WTC11 (cell line): ENCODE measurements at regions not wholly inside any gene's neighbourhood (a gene's known extent, or its start where the extent isn't known, plus 50 kb on each side); places are given as distances from the start of the nearest gene placed in this dataset.

ENCODE experiments used
- ATAC-seq: fragments of 200-7000 bp; cut with Tn5 transposase; 2 replicates; pipeline ENCODE4 v1.10.0; 2021; ENCODE audit warnings: mild to moderate bottlenecking, moderate library complexity
- CTCF ChIA-PET: fragments of 300-600 bp; sonication (Branson Sonifier 250); formaldehyde crosslinking; loops from one replicate; lab custom pipeline; 2021; ENCODE audit warnings: antibody characterized with exemption; lab: Charles Lee
- POLR2A ChIA-PET: fragments of 350-600 bp; sonication (Branson Sonifier 250); formaldehyde crosslinking; loops from one replicate; lab custom pipeline; 2021; ENCODE audit warnings: antibody characterized with exemption; lab: Charles Lee
- DNase-seq: peaks from one replicate; pipeline ENCODE4 v3.0.0; 2021; ENCODE audit warnings: low spot score
- H3K27ac Mint-ChIP-seq: 2 replicates; pipeline ENCODE4 v1.8.0; 2021; ENCODE audit warnings: mixed read lengths
- H3K27me3 Mint-ChIP-seq: 2 replicates; pipeline ENCODE4 v1.8.0; 2021; ENCODE audit warnings: low read depth, mild to moderate bottlenecking, moderate library complexity, mixed read lengths
- H3K36me3 Mint-ChIP-seq: 2 replicates; pipeline ENCODE4 v1.8.0; 2021; ENCODE audit warnings: mixed read lengths
- H3K4me1 Mint-ChIP-seq: 2 replicates; pipeline ENCODE4 v1.8.0; 2022; ENCODE audit warnings: mixed read lengths
- H3K4me3 Mint-ChIP-seq: 2 replicates; pipeline ENCODE4 v1.8.0; 2021; ENCODE audit warnings: mild to moderate bottlenecking, moderate library complexity, mixed read lengths
- H3K9me3 Mint-ChIP-seq: 2 replicates; pipeline ENCODE4 v1.8.0; 2021; ENCODE audit warnings: mixed read lengths
- ATF2 ChIP-seq: sonication (generic); formaldehyde crosslinking; IDR thresholded peaks from 2 replicates; pipeline ENCODE4 v1.8.1; 2022; ENCODE audit warnings: low read depth, missing genetic modification reagents, borderline replicate concordance
- CREB1 ChIP-seq: sonication (generic); formaldehyde crosslinking; IDR thresholded peaks from 2 replicates; pipeline ENCODE4 v1.8.0; 2023; ENCODE audit warnings: mild to moderate bottlenecking, missing genetic modification reagents
- ELF4 ChIP-seq: sonication (generic); formaldehyde crosslinking; IDR thresholded peaks from 2 replicates; pipeline ENCODE4 v1.8.1; 2022; ENCODE audit warnings: low read depth, mild to moderate bottlenecking, moderate library complexity, missing genetic modification reagents
- EMX1 ChIP-seq: fragments of 250-450 bp; sonication (Bioruptor Pico); IDR thresholded peaks from 2 replicates; pipeline ENCODE4 v1.8.0; 2021; ENCODE audit warnings: mild to moderate bottlenecking
- IRF2 ChIP-seq: sonication (generic); formaldehyde crosslinking; IDR thresholded peaks from 2 replicates; pipeline ENCODE4 v1.8.0; 2022; ENCODE audit warnings: low read depth, missing genetic modification reagents, borderline replicate concordance
- MLX ChIP-seq: sonication (generic); formaldehyde crosslinking; IDR thresholded peaks from 2 replicates; pipeline ENCODE4 v1.8.1; 2023; ENCODE audit warnings: mild to moderate bottlenecking, missing genetic modification reagents, moderate library complexity
- NFE2L1 ChIP-seq: sonication (generic); formaldehyde crosslinking; IDR thresholded peaks from 2 replicates; pipeline ENCODE4 v1.8.1; 2023; ENCODE audit warnings: missing genetic modification reagents
- RELA ChIP-seq: sonication (generic); formaldehyde crosslinking; IDR thresholded peaks from 2 replicates; pipeline ENCODE4 v1.8.1; 2022; ENCODE audit warnings: missing genetic modification reagents, mild to moderate bottlenecking, borderline replicate concordance
- TP53 ChIP-seq: sonication (generic); formaldehyde crosslinking; IDR thresholded peaks from 2 replicates; pipeline ENCODE4 v1.8.1; 2023; ENCODE audit warnings: mild to moderate bottlenecking, missing genetic modification reagents
- ZNF121 ChIP-seq: sonication (generic); formaldehyde crosslinking; IDR thresholded peaks from 2 replicates; pipeline ENCODE4 v1.8.0; 2023; ENCODE audit warnings: missing genetic modification reagents
- ZNF232 ChIP-seq: sonication (generic); formaldehyde crosslinking; IDR thresholded peaks from 2 replicates; pipeline ENCODE4 v1.8.0; 2022; ENCODE audit warnings: mild to moderate bottlenecking, missing genetic modification reagents
- ZNF263 ChIP-seq: sonication (generic); formaldehyde crosslinking; IDR thresholded peaks from 2 replicates; pipeline ENCODE4 v1.8.1; 2022; ENCODE audit warnings: low read depth, mild to moderate bottlenecking, moderate library complexity, missing genetic modification reagents
- TF ChIP-seq, protein P1 (sequence below): sonication (generic); formaldehyde crosslinking; IDR thresholded peaks from 2 replicates; pipeline ENCODE4 v1.8.0; 2022; ENCODE audit warnings: missing genetic modification reagents
- TF ChIP-seq, protein P2 (sequence below): sonication (generic); formaldehyde crosslinking; IDR thresholded peaks from 2 replicates; pipeline ENCODE4 v1.8.1; 2023; ENCODE audit warnings: mild to moderate bottlenecking, missing genetic modification reagents, moderate library complexity
- TF ChIP-seq, protein P3 (sequence below): fragments of 200-600 bp; IDR thresholded peaks from 2 replicates; pipeline ENCODE4 v1.8.0; 2022; ENCODE audit warnings: antibody characterized with exemption
- TF ChIP-seq, protein P4 (sequence below): fragments of 250-450 bp; sonication (Bioruptor Pico); IDR thresholded peaks from 2 replicates; pipeline ENCODE4 v1.9.0; 2021; ENCODE audit warnings: mild to moderate bottlenecking, borderline replicate concordance
- TF ChIP-seq, protein P5 (sequence below): sonication (generic); formaldehyde crosslinking; IDR thresholded peaks from 2 replicates; pipeline ENCODE4 v1.8.1; 2023; ENCODE audit warnings: mild to moderate bottlenecking, moderate library complexity, missing genetic modification reagents

DNA sequence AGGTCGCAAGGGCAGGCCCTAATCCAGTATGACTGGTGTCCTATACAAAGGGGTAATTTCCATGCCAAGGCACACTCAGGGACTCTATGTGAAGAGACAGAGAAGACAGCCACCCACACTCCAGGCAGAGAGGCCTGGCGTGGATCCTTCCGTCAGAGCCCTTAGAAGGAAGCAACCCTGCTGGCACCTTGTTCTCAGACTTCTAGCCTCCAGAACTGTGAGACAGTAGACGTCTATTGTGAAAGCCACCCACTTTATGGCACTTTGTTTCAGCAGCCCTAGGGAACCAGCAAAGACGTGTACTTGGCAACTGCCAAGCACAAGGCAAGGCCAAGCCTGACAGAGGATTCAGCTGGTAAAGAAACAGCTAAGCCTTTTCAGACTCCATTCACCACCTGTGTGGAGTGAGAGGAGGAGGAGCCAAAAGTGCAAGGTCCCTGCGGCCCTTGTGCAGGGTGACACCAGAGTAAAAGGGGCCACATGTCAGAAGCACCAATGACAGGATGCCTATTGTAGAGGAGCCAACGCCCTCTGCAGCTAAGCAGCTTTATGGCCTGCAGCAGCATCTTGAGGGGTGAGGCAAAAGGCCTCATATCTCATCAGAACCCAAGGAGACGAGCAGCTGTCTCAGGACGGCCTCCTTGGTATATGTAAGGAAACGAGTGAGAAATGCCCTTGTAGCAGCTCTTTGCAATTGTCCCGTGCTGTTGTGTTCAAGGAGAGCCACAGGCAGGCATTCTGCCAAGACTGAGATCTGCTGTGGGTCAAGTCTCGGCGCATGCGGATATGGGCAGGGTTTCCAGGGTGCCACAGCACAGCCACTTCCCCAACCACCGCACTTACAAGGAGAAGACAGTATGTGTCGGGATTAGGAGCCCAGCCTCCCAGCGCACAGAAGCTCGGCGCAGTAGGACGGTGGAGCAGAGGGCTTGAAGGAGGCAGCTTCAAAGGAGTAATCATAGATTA lies 121.5 kb upstream of the LIPC start:
- Mint-ChIP-seq H3K4me3 (no peak overlapping the region), H3K27me3 (no peaks in the 10 kb centered on the region), H3K36me3 (no peaks in the 10 kb centered on the region), H3K9me3 (no peaks in the 10 kb centered on the region), H3K27ac (no peak overlapping the region), H3K4me1 (peaks cover 24% of the 10 kb centered on the region)
- ChIA-PET CTCF (interaction anchor here (1.2 to 1.7 kb wide), 3 partner anchors 41 to 207 kb away, joined by 3 to 5 read pairs (median 4); no protein-coding TSS in a partner anchor), POLR2A (no interaction called here)
- ATAC-seq: no peak
- TF ChIP-seq TP53 (CRISPR knock-in tag) (no peak), NFE2L1 (CRISPR knock-in tag) (no peak), CREB1 (CRISPR knock-in tag) (no peak)
- TF ChIP-seq, protein P1, sequence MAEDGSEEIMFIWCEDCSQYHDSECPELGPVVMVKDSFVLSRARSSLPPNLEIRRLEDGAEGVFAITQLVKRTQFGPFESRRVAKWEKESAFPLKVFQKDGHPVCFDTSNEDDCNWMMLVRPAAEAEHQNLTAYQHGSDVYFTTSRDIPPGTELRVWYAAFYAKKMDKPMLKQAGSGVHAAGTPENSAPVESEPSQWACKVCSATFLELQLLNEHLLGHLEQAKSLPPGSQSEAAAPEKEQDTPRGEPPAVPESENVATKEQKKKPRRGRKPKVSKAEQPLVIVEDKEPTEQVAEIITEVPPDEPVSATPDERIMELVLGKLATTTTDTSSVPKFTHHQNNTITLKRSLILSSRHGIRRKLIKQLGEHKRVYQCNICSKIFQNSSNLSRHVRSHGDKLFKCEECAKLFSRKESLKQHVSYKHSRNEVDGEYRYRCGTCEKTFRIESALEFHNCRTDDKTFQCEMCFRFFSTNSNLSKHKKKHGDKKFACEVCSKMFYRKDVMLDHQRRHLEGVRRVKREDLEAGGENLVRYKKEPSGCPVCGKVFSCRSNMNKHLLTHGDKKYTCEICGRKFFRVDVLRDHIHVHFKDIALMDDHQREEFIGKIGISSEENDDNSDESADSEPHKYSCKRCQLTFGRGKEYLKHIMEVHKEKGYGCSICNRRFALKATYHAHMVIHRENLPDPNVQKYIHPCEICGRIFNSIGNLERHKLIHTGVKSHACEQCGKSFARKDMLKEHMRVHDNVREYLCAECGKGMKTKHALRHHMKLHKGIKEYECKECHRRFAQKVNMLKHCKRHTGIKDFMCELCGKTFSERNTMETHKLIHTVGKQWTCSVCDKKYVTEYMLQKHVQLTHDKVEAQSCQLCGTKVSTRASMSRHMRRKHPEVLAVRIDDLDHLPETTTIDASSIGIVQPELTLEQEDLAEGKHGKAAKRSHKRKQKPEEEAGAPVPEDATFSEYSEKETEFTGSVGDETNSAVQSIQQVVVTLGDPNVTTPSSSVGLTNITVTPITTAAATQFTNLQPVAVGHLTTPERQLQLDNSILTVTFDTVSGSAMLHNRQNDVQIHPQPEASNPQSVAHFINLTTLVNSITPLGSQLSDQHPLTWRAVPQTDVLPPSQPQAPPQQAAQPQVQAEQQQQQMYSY (CRISPR knock-in tag): no peak
- TF ChIP-seq, protein P2, sequence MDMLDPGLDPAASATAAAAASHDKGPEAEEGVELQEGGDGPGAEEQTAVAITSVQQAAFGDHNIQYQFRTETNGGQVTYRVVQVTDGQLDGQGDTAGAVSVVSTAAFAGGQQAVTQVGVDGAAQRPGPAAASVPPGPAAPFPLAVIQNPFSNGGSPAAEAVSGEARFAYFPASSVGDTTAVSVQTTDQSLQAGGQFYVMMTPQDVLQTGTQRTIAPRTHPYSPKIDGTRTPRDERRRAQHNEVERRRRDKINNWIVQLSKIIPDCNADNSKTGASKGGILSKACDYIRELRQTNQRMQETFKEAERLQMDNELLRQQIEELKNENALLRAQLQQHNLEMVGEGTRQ (CRISPR knock-in tag): no peak
- TF ChIP-seq, protein P3, sequence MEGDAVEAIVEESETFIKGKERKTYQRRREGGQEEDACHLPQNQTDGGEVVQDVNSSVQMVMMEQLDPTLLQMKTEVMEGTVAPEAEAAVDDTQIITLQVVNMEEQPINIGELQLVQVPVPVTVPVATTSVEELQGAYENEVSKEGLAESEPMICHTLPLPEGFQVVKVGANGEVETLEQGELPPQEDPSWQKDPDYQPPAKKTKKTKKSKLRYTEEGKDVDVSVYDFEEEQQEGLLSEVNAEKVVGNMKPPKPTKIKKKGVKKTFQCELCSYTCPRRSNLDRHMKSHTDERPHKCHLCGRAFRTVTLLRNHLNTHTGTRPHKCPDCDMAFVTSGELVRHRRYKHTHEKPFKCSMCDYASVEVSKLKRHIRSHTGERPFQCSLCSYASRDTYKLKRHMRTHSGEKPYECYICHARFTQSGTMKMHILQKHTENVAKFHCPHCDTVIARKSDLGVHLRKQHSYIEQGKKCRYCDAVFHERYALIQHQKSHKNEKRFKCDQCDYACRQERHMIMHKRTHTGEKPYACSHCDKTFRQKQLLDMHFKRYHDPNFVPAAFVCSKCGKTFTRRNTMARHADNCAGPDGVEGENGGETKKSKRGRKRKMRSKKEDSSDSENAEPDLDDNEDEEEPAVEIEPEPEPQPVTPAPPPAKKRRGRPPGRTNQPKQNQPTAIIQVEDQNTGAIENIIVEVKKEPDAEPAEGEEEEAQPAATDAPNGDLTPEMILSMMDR: no peak
- no peak for DNase-seq

- ATAC-seq: no peak
- peaks cover 17% of the 10 kb centered on the region for H3K4me1 Mint-ChIP-seq
- no peaks in the 10 kb centered on the region for H3K9me3 Mint-ChIP-seq
- no peak overlapping the region for H3K27ac Mint-ChIP-seq
- ChIA-PET POLR2A (no interaction called here), CTCF (no interaction called here)
- DNase-seq: no peak
- H3K36me3 Mint-ChIP-seq: no peaks in the 10 kb centered on the region
- H3K27me3 Mint-ChIP-seq: no peaks in the 10 kb centered on the region
- H3K4me3 Mint-ChIP-seq: no peak overlapping the region
- TF ChIP-seq ELF4 (no peak), MLX (CRISPR knock-in tag) (no peak), ZNF263 (CRISPR knock-in tag) (no peak), ATF2 (CRISPR knock-in tag) (no peak), ZNF121 (no peak), ZNF232 (CRISPR knock-in tag) (no peak), EMX1 (CRISPR knock-in tag) (no peak), RELA (CRISPR knock-in tag) (no peak), IRF2 (no peak)
- TF ChIP-seq, protein P4, sequence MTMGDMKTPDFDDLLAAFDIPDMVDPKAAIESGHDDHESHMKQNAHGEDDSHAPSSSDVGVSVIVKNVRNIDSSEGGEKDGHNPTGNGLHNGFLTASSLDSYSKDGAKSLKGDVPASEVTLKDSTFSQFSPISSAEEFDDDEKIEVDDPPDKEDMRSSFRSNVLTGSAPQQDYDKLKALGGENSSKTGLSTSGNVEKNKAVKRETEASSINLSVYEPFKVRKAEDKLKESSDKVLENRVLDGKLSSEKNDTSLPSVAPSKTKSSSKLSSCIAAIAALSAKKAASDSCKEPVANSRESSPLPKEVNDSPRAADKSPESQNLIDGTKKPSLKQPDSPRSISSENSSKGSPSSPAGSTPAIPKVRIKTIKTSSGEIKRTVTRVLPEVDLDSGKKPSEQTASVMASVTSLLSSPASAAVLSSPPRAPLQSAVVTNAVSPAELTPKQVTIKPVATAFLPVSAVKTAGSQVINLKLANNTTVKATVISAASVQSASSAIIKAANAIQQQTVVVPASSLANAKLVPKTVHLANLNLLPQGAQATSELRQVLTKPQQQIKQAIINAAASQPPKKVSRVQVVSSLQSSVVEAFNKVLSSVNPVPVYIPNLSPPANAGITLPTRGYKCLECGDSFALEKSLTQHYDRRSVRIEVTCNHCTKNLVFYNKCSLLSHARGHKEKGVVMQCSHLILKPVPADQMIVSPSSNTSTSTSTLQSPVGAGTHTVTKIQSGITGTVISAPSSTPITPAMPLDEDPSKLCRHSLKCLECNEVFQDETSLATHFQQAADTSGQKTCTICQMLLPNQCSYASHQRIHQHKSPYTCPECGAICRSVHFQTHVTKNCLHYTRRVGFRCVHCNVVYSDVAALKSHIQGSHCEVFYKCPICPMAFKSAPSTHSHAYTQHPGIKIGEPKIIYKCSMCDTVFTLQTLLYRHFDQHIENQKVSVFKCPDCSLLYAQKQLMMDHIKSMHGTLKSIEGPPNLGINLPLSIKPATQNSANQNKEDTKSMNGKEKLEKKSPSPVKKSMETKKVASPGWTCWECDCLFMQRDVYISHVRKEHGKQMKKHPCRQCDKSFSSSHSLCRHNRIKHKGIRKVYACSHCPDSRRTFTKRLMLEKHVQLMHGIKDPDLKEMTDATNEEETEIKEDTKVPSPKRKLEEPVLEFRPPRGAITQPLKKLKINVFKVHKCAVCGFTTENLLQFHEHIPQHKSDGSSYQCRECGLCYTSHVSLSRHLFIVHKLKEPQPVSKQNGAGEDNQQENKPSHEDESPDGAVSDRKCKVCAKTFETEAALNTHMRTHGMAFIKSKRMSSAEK (CRISPR knock-in tag): no peak
- TF ChIP-seq, protein P5, sequence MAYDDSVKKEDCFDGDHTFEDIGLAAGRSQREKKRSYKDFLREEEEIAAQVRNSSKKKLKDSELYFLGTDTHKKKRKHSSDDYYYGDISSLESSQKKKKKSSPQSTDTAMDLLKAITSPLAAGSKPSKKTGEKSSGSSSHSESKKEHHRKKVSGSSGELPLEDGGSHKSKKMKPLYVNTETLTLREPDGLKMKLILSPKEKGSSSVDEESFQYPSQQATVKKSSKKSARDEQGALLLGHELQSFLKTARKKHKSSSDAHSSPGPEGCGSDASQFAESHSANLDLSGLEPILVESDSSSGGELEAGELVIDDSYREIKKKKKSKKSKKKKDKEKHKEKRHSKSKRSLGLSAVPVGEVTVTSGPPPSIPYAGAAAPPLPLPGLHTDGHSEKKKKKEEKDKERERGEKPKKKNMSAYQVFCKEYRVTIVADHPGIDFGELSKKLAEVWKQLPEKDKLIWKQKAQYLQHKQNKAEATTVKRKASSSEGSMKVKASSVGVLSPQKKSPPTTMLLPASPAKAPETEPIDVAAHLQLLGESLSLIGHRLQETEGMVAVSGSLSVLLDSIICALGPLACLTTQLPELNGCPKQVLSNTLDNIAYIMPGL (CRISPR knock-in tag): no peak
Observed at GRCh38 chr15:58311556-58311955, 120.2 kb upstream of the LIPC start.
